ENCODE measurements at regions not wholly inside any gene's neighbourhood (a gene's known extent, or its start where the extent isn't known, plus 50 kb on each side); places are given as distances from the start of the nearest gene placed in this dataset.
A peak's percentile ranks its signal among the peaks of the same experiment; 100 is the strongest.

- no peak for DNase-seq
Observed at GRCh38 chr3:189049458-189050236, 122.1 kb upstream of the TPRG1 start.

GRCh38 chr3:189053322-189053721, 118.4 kb upstream of the TPRG1 start:
- no peak for DNase-seq

GRCh38 chr3:189056646-189057335, 115.0 kb upstream of the TPRG1 start:
- DNase-seq: no peak

- DNase-seq: no peak
Observed at GRCh38 chr3:189057369-189057768, 114.4 kb upstream of the TPRG1 start.

GRCh38 chr3:189058071-189058470, 113.7 kb upstream of the TPRG1 start:
- DNase-seq: no peak

- no peak for DNase-seq
Observed at GRCh38 chr3:189070965-189071364, 100.8 kb upstream of the TPRG1 start.

GRCh38 chr3:189071446-189071845, 100.3 kb upstream of the TPRG1 start:
- peak; percentile 23 for DNase-seq

- peak; percentile 90 for DNase-seq
Observed at GRCh38 chr3:189076449-189076848, 95.3 kb upstream of the TPRG1 start.

- DNase-seq: no peak
Observed at GRCh38 chr3:189080745-189081144, 91.0 kb upstream of the TPRG1 start.

- no peak for DNase-seq
Observed at GRCh38 chr3:189082666-189083427, 88.9 kb upstream of the TPRG1 start.

GRCh38 chr3:189084620-189085019, 87.2 kb upstream of the TPRG1 start:
- no peak for DNase-seq

- DNase-seq: no peak
Observed at GRCh38 chr3:189092547-189092946, 79.2 kb upstream of the TPRG1 start.

GRCh38 chr3:189094539-189094938, 77.2 kb upstream of the TPRG1 start:
- DNase-seq: no peak

- no peak for DNase-seq
Observed at GRCh38 chr3:189096092-189096491, 75.7 kb upstream of the TPRG1 start.

- DNase-seq: no peak
Observed at GRCh38 chr3:189099031-189099471, 72.7 kb upstream of the TPRG1 start.

GRCh38 chr3:189099505-189100290, 72.1 kb upstream of the TPRG1 start:
- DNase-seq: no peak

GRCh38 chr3:189100866-189101265, 70.9 kb upstream of the TPRG1 start:
- DNase-seq: no peak

- DNase-seq: no peak
Observed at GRCh38 chr3:189101594-189101993, 70.2 kb upstream of the TPRG1 start.

GRCh38 chr3:189103208-189103607, 68.6 kb upstream of the TPRG1 start:
- no peak for DNase-seq

- peak; percentile 92 for DNase-seq
Observed at GRCh38 chr3:189108067-189108466, 63.7 kb upstream of the TPRG1 start.

- no peak for DNase-seq
Observed at GRCh38 chr3:189108735-189109134, 63.0 kb upstream of the TPRG1 start.

- DNase-seq: no peak
Observed at GRCh38 chr3:189109145-189109544, 62.6 kb upstream of the TPRG1 start.

GRCh38 chr3:189117087-189117486, 54.7 kb upstream of the TPRG1 start:
- peak; percentile 74 for DNase-seq
